GM19468 (cell line): ENCODE measurements at regions not wholly inside any gene's neighbourhood (a gene's known extent, or its start where the extent isn't known, plus 50 kb on each side); places are given as distances from the start of the nearest gene placed in this dataset.
"Not testable (repeated sequence)": the region's sequence is repeated elsewhere in the genome, so short reads cannot be mapped to it uniquely, and the experiment has no call there.

Experiments used
- ATAC-seq: cut with Tn5 transposase; IDR thresholded peaks from one replicate; pipeline ENCODE4 v1.9.1; 2021; ENCODE audit warnings: mild to moderate bottlenecking, moderate library complexity, moderate number of reproducible peaks; ENCODE audit not compliant: unreplicated experiment; ENCODE audit errors: extremely low read depth

DNA sequence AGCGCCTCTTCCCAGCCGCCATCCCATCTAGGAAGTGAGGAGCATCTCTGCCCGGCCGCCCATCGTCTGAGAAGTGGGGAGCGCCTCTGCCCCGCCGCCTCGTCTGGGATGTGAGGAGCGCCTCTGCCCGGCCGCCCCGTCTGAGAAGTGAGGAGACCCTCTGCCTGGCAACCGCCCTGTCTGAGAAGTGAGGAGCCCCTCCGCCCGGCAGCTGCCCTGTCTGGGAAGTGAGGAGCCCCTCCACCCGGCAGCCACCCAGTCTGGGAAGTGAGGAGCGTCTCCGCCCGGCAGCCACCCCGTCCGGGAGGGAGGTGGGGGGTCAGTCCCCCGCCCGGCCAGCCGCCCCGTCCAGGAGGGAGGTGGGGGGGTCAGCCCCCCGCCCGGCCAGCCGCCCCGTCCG is 139.4 kb upstream of the ANKRD55 start:
- not testable (repeated sequence) for ATAC-seq

DNA sequence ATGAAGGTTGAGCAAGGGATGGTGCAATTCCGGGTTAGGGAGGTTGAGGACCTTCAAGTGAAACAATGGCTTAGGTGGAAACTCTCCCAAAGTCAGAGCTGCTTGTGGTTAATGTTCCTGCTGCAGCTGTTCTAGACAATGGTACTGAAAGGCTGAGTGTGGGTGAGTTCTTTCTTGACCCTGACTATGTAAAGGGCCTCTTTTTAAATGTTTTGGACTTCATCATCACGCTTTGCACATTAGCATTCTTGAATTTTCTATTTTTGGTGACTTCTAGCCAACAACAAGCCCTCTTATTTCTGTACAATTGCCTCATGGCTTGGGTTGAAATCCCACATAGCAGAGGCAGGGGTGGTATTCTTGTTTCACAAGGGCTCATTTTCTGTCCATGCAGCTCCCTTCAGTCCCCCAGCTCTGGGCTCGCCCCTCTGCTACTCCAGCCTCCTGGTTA is 136.3 kb upstream of the ANKRD55 start:
- ATAC-seq: no peak

DNA sequence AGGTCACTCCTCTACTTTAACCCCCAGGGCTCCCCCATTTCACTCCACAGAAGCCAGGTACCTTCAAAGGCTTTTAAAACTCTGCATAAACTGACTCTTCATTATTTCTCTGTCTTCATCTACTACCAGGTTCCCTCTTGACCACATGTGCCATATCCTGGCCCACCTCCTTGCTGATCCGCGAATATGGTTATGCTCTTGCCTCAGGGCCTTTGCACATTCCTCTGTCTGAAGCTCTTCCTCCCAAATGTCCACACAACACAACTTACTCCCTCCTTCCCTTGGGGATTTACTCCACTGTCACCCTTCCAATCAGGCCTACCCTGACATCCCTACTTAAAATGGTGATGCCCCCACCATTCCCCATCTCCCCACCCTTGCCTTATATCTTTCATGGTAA is 134.6 kb upstream of the ANKRD55 start:
- no peak for ATAC-seq

DNA sequence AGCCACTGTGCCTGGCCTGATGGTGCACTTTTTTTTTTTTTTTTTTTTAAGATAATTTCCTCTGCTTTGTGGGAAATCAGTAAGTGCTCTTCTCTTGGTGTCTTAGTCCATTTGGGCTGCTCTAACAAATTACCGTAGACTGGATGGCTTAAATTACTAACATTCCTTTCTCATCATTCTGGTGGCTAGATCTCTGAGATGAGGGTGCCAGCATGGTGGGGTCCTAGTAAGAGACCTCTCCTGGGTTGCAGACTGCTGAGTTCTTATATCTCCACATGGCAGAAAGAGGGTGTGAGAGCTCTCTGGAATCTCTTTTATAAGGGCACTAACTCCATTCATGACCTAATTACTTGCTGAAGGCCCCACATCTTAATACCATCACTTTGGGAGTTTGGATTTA is 133.9 kb upstream of the ANKRD55 start:
- ATAC-seq: no peak

DNA sequence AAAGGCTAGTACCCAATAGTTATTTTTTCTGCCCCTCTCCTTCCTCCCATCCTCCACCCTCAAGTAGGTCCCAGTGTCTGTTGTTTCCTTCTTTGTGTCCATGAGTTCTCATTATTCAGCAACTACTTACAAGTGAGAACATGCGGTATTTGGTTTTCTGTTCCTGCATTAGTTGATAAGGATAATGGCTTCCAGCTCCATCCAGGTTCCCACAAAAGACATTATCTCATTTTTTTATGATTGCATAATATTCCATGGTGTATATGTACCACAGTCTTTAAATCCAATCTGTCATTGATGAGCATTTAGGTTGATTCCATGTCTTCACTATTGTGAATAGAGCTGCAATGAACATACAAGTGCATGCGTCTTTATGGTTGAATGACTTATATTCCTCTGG is 128.3 kb upstream of the ANKRD55 start:
- ATAC-seq: no peak

DNA sequence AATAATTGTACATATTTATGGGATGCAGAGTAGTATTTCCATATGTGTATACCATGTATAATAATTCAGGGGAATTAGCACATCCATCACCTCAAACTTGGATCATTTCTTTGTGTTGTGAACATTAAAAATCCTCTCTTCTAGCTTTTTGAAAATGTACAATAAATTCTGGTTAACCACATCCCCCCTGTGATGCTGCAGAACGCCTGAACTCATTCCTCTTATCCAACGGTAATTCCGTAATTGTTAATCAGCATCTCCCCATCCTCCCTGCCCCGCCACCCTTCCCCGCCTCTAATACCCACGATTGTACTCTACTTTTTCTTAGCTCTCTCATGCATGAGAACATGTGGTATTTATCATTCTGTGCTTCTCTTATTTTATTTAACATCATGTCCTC is 127.7 kb upstream of the ANKRD55 start:
- ATAC-seq: no peak

DNA sequence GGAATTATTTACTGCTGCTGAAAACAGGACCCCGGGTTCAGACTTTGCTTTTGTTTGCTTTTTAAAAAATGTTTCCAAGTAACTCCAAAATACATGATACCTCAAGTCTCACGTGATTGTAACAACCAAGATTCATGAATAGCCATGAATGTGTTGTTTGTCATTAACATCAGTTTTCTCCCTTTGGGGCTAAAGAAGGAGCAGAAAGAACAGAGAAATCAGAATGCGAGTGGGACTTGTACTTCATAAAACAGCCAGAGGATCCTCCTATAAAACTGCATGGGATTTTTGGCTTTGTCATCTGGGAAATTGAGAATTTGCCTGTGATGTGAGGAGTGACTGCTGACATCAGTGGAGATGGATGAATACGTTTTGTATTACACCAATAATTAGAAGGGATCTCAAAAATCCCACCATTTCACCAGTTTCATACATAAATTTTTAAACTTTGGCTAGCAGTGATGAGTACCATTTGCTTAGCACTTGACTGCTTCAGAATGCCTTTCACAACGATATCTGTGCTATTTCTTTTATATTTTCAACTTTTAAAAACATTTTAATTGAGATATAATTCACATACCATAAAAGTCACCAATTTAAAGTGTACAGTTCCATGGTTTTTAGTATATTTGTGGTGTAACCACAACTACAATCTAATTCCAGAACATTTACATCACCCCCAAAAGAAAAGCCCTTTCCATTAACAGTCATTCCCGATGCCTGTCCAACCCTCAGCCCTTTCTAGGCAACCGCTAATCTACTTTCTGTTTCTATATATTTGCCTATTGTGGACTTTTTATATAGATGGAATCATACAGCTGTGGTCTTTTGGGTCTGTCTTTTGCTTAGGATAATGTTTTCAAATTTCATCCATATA is 126.9 kb upstream of the ANKRD55 start:
- no peak for ATAC-seq

DNA sequence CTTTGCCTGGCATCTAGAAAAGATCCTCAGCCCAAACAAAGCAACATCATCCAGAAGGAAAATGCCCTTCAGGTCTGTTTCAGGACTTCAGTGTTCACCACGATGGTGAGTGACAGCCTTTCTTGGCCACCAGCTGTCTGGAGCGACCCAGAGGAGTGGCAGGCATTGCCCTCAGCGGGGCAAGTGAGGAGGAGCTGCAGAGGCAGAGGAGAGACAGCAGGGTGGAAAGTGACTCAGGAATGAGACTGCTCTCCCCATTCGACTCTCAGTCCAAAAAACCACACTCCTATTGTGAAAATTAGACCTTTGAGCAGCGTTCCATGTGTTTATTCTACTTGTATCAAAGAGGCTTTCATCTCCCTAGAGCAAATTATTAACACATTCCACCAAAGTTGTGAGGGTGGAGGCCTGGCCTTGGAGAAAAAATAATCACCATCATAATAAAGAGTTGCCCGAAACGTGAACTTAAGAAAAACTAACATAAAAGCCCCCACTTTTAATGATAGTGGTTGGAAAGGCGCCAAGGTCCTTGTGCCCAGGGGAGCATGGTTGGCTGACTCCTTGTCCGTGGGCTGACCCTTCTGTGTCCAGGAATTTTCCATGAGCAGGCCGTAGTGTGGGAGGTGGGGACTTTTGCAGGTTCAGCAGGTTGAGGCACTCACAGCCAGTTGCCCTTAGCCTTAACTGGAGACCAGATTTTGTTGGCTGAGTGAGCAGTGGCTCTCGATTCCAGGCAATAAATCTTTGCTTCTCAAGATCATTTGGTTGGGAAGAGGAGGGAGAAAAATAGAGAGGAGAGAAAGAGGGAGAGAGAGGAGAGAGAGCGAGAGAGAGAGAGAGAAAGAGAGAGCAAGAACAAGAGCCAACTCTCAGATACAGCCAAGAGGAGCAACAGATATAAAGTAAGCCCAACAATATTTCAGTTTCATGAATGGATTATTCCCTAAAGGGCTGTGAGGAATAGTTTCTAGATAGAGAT is 125.9 kb upstream of the ANKRD55 start:
- no peak for ATAC-seq

DNA sequence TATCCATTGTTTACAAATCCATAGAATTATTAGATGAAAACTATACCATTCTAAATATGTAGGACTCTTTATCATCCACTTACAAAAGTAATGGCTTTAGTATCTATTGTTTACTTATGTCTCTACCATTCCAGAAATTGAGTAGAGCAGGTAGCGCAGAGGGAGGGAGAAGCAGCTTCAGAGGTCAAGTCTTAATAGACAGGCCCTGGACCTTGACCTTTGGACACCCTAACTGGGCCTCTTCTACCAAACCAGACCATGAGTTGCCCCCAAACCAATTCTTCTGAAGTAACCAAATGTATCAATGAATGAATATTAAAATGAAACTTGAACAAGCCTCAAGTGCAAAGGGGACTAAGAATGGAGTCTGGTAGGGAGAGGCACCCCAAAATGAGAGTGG is 124.9 kb upstream of the ANKRD55 start:
- ATAC-seq: no peak

DNA sequence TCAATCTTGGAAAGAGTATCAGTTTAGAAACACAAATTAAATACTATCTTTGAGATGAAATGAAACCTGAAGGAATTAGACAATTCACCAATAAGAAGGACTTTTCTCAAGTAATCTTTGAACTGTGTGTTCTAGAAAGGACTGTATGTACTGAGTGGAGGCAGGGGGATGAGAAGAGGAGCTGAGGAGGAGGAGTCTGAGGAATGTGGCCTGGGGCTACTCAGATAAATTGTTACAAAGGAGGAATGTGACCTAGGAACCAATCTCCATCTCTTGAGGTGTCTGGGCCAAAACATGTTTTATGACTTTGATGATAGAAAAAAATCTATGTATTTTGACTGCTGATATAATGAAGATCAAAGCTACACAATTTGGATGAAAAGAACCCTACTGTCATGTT is 124.3 kb upstream of the ANKRD55 start:
- no peak for ATAC-seq

DNA sequence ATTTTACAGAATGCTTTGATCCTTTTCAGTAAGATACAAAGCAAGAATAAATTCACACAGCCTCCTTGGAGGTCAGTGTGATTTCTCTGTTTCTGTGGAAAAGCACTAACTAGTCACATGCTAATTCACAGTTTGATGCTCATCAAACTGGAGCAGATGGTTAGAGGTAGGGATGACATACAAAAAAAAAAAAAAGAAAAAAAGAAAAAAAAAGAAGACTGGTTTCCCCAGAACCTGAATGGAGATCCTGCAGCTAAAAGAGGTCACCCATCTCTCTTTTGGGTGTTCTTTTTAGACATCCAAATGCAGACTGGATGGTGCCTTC is 123.7 kb upstream of the ANKRD55 start:
- no peak for ATAC-seq

DNA sequence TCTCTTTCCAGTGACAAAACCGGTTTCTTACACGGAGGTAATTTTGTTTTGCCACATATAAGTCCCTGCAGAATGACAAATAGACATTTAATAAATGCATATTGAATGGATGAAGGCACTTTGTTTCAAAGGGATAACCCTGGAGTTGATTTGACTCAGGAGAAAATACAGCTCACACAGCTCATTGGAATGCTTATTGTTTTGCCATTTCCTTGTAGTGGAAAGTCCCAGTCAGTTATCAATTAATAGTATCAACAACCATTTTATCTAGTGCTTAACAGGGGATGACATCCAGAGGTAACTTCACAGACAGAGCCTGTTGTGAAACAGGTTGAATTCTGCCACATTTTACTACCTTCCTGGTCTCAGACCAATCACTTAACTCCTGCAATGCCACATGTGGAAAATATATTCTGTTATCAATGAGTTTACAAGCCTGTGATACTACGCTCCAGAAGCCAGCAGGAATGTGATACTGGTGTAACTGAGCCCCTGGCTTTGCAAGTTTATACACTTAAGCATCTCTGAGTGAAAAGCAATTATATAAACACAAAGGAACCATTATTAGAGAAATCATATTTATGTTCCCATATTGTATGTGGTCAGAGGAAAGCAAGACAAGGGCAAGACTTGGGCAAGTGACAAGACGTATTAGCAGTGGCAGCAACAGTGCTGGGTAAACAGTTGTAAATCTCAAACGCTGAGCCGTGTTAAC is 123.1 kb upstream of the ANKRD55 start:
- ATAC-seq: no peak

DNA sequence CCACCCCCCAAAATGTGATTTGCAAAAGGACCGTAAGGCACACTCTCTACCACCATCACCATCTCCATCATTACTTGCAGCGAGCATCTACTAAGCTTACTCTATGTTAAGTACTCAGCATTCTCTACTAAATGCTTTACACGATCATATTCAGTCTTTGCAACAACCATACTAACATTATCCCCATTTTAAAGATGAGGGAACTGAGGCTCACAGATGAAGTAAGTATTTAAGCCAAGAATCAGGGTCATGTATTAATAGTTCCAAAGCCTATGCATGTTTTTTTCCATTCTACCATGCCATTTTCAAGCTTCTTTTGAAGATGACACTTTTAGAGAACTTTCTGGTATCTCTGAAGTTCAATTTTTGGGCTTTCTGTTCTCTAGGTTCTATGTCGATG is 121.7 kb upstream of the ANKRD55 start:
- ATAC-seq: no peak

DNA sequence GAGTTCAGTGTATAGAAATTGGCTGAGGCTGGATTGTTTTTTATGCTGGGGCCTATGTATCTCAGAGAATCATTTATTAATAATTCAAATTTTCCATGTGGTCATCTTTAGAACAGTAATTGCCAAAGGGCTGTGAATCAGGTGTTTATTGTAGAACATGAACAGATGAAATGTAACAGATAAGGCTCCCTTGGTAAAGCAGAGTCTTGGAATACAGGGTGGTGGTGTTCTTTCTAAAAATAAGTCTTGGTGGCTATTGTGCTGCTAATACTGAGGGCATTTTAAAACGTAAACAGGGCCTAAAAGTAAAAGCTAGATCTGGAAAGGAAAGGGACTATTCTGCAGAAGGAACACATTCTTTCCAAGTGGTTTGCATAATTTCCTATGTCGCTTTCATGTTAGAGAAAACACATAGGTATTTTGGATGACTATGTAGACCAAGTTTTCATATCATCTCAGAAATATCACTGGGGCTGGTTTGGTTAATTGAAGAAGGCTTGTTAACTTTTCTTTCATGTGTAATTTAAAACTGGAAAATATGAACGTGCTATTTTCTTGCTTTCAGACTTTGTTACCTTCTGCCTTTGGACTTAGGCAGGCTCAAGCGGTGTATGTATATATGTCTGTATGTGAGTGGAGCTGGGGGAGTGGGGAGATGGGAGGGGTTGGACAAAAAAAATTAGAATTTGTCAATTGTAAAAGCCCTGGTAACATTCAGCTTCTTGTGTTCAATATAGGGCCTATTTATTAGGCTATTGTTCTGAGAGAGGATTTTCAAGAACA is 119.9 kb upstream of the ANKRD55 start:
- ATAC-seq: no peak

DNA sequence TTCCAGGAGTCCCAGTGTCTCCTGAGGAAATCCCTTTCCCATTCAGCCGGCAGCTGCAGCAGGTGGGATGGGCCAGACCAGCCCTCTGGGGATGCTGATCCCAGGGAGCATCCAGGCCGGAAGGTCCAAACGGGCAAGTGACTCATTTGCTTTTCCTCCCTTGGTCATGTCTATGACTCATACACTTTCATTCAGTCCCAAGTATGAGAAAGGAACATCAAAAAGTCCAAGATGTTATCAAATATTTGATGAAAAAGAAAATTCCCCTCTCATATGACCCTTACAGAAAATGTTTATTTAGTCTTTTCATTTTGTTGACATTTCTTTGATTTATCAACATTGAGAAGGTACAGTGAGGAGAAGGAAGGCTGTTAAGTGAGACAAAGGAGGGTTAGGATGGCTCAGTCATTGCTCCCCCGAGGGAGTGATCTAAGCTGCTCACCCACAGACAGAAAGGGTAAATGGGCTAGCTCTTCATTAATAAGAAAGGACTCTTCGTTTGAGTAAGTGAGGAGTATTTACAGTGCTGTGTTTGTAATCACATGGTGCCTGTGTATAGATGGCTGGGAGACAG is 117.6 kb upstream of the ANKRD55 start:
- no peak for ATAC-seq

DNA sequence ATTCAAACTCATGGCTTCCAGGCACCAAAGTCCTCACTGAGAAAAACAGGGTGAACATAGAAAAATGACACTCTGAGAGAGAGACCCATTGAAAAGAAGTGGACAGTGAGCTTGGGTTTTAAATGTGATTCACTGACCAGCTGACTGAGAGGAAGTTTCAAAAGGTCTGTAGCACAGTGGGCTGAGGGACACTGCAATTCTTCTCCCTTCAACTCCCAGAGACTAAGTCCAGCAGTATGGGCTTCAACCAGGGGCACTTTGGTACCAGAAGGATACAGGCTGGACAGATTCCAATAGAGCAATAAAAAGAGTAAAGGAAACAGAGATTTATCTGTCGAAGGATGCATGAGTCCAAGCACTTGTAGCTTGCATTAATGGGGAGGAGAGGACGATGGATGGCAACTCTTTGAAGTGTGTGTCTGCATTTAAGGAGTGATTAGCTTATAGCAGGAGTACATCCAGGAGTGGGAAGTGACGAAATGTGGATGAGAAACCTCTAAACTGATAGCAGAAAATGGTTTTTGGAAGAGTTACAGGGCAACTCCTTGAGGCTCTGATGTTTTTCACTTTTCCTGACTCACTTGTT is 117.0 kb upstream of the ANKRD55 start:
- no peak for ATAC-seq

DNA sequence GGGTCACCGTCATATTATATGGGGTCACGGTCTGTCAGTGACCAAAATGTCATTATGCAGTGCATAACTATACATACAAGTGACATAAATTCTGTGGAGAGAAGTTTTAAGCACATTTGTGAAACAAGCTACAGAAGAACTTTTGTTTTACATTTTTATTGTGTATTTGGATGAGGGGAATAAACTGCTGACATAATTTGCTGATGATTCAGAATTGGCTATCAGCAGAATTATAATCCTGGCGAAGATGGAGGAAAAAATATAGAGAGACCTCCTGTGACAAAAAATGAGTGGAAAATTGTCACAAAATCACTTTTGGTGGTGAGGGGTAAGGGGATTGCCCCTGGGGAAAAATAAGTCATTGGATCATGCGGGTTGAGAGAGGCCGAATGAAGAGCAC is 116.3 kb upstream of the ANKRD55 start:
- no peak for ATAC-seq

DNA sequence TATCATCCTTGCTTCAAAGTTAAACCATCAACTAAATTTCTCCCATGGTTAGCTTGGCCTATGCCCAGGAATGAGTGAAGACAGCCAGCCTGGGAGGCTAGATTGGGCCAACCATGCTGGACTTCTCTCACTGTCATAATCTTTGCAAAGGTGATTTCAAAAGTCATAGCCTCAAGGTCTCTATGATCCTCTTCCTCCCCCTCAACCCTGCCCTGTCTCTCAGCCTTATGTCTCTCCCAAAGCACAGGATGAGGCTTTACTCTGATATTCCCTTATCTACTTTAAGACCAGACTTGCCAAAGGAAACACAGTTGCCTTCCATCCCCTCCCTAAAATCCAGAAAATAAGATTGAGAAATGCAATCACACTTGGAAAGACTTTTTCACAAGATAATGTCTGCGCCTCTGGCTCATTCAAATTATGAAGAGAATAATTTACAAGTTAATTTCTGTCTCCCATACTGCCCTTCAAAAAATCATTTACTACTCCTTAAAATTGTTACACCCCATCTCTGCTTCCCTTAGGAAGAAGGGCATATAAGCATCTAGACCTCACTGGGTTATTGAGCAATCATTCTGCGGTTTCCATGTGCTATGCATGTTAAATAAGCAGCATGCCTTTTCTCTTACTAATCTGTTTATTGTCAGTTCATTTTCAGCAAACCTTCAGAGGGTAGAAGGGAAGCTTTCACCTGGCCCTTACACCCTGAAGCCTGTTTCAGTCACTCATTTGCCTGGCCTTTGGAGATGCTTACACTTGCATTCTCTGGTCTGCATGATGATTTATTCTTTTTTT is 113.8 kb upstream of the ANKRD55 start:
- no peak for ATAC-seq
